Inferior parietal cortex (tissue), 1 donor: ENCODE measurements at regions not wholly inside any gene's neighbourhood (a gene's known extent, or its start where the extent isn't known, plus 50 kb on each side); places are given as distances from the start of the nearest gene placed in this dataset.

Experiments used
- DNase-seq: peaks from one replicate; pipeline ENCODE4 v3.0.0-alpha.2; 2016; ENCODE audit errors: extremely low spot score

DNA sequence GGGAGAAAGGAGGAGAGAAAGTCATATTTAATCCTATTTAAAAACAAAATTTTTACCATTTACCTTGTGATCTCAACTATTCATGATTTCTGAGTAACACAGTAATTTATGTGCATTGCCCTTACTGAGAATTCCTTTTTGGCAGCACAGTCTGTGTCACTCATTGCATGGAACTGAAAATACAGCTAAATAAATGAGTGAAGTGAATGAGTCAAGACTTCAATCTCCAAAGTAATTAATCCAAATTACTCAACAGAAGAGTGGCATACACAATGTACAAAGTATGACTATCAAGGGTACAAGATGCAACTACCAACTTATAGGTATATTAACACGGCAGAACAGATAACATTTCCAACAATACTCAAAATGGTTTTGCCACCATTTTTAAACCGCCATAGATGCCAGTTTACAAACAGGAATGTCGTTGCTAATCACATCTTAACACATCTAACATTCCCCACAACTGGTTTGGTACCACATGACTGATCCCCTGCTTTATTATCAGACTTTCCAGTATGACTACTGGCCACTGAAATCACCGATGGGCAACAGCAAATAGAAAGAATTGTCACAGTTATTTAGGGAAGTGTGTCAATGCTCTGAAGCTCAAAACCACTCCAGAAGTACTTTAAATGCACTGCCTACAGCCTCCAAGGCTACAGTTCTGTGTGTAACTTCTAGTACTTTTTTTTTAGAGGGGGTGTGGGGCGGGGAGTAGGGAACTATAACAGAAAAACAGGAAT lies 410.4 kb downstream of the SHQ1 start:
- DNase-seq = no peak

DNA sequence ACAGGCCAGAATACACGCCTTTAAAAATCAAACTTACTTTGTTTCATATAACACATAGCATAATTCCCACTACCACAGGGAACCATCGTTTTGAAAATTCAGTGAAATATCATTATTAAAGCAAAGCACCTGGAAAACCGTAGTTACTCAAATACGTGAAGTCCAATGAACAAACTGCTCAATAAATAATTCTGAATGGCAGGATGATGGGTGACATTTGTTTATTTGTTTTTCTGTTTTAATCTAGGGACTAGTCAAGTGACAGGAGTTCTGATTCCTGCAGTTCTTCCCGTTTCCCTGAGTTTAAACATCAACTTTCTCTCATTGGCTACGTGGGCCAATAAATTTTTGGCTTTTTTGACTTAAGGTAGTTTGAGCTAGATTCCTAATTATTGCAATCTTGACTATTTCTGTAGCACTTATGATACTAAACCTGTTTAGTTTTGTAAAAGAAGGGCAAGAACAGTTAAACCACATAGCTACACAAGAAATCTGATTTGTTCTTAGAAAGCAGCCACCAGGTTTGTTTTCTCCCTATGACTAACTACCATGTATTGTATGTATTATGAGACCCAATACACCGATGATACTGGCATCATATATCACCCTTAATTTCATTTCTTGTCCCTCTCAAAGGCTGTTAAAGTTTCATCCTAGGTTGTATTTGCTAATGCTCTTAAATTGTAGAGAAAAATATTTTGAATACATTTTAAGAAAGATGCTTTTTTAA lies 411.2 kb downstream of the SHQ1 start:
- no peak for DNase-seq

DNA sequence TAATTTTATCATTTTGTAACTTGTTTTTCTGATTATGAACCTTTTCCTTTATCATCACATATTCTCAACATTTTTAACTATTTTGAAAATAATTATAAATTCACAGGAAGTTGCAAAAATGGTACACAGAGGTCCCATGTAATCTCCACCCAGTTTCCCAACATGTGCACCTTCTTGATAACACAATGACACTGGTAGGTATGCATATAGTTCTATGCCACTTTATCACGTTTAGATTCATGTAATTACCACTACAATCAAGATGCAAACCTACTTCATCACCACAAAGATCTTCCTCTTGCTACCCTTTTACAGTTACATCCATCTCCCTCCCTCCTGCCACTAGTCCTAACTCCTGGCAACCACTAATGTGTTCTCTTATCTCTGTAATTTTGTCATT lies 413.9 kb downstream of the SHQ1 start:
- no peak for DNase-seq

DNA sequence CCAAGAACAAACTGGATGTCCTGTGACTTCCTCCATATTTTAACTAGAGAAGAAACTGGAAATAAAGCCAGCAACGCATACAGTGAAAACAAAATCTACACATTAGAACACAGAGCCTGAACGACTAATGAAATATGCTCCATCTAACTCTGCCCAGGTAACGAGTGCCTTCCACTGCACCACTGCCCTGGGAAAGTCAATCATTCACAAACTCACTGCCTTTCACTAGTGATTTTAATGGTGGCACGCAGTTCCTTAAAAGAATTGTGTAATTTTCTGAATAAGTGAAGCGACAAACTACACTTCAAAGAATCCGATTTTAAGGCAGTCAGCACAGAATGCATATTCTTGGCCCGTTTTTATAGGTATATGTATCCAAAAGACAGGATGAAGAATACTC lies 416.0 kb downstream of the SHQ1 start:
- no peak for DNase-seq

DNA sequence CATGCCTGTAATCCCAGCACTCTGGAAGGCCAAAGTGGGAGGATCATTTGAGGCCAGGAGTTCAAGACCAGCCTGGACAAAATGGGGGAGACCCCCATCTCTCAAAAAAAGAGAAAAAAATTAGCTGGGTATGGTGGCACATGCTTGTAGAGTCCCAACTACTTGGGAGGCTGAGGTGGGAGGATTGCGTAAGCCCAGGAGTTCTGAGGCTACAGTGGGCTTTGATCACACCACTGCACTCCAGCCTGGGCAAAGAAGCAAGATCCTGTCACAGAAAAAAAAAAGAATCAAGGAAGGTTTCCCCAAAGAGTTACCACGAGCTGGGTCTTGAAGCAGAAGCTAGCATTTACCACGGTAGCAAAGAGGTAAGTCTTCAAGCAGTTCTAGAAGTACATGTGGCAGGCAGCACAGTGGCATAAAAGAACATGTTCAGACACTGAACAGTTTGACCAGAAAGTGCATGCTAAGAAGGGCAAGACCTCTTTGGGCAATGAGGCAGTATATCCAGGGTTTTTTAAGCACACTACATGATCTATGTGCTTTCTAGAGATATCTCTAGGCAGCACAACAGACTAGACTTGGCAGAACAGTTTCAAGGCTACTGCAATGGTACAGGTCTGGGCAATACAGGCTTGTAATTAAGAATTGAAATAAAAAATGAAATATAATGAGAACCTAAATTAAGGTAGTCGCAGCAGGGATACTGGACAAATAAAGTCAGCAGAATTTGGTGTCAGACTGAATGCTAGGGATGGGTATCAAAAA lies 418.5 kb downstream of the SHQ1 start:
- no peak for DNase-seq

DNA sequence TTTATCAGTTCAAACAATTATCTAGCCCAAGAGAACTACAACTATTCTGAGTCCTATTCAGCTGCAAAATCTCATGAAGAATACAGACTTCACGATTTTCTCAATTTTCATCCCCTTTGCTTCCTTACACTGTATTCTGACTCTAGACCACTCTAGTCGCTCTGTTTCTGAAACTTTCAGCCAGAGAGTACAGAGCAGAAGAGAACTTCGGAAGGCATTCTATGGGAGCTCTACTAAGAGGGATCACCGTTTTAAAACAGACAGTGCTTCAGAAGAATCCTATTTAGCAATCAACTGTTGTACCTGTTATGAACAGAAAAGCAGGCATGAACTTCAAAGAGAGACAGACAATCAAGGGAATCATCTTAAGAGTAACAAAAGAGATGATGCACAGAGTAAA lies 419.4 kb downstream of the SHQ1 start:
- DNase-seq = no peak

DNA sequence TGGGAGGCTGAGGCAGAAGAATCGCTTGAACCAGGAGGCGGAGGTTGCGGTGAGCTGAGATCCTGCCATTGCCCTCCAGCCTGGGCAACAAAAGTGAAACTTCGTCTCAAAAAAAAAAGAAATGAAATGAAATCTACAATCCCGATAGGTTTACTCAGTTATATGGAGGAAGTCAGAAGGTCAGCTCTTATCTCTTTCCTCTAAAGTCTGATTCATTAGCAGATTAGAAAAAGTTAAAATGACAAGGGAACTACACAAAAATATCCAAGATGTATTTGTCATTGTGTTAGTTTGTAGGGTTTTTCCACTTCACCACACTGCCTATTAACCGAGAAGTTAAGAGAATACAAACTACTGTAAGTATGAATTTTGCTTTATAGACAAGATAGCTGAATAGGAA lies 420.6 kb downstream of the SHQ1 start:
- DNase-seq = no peak

DNA sequence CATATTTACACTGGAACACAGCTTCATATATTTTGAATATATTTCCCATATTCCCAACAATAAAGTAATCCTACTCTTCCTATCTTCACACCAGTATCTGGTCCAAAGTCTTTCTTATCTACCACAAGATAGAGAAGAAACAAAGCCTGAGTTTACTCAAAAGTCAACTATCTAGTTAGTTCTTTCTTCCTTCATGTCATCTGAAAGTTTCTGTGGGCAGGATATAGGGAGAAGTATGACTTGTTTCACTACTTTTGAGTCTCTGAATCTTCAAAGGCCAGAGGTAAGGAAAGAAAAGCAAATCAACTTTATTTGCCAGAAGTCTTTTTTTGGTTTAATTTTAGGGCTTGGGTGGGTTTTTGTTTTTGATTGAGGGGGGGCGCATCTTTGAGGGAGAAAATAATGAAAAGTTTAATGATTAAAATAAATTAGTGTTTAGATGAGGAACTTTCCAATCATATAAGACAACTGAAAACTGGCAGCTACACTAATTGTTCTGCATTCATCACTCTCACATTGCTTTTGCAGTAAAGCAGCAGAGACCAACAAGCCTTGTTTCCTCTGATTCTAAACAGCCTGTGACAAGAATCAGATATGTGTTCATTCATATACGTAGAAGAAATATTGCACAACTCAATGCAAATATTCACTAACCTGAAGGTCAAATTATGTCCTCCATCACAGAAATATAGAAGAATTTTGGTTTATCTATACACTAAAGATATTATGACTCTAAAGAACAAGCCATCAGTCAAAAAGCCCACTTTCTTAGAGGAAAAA lies 421.4 kb downstream of the SHQ1 start:
- DNase-seq = no peak

DNA sequence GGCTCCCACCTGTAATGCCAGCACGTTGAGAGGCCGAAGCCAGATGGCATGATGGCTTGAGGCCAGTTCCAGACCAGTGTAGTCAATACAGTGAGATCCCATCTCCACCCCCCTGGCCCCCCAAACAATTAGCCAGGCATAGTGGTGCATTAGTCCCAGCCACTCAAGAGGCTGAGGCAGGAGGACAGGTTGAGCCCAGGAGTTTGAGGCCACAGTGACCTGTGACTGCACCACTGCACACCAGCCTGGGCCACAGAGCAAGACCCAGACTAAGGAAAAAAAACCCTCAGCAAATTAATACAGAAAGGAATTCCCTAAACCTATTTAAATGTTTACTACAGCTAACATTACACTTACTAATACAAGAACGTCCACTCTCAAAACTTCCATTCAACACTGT lies 424.6 kb downstream of the SHQ1 start:
- DNase-seq = no peak

DNA sequence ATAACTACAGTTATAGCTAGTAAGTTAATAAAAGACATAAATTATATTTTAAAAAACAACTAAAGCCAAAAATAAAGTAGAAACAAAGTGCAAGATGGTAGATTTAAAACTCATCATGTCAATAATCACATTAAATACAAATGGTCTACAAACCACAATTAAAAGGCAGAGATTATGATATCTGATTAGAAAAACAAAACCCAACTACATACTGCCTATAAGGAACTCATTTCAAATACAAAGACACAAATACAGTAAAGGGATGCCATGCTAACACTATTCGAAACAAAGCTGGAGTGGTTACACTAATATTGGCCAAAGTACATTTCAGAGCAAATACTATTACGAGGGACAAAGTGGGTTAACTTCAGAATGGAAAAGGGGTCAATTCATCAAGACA lies 426.5 kb downstream of the SHQ1 start:
- no peak for DNase-seq

DNA sequence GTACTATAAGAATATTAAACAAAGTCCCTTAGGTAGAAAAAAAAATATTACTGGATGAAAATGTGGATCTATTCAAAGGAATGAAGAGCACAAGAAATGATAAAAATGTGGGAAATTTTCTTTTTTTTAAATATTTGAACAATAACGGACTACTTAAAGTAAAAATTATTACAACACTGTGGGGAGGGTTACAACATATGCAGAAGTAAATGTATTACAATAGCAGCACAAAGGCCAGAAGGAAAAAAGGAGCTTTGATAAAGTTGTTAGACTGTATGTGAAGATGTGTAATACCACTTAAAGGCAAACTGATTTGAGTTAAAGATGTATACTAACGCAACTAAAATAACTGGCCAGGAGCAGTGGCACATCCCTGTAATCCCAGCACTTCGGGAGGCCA lies 427.1 kb downstream of the SHQ1 start:
- no peak for DNase-seq

DNA sequence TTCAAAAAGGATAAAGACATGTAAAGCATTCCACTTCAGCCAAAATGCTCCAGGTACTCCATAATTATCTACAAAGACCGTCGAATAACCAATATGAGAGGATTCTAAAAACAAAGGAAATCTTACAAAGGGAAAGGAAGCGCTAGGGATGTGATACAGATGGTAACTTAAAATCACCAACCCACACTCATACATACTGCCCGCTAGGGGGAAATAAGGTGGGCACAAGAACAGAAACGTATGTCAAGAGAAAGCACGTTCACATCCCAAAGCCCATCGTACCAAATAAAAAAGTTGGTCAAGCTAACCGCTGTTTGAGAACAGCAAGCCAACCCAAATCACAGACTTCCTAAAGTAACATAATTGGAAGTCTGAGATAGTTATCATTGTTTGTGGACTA lies 429.4 kb downstream of the SHQ1 start:
- no peak for DNase-seq

DNA sequence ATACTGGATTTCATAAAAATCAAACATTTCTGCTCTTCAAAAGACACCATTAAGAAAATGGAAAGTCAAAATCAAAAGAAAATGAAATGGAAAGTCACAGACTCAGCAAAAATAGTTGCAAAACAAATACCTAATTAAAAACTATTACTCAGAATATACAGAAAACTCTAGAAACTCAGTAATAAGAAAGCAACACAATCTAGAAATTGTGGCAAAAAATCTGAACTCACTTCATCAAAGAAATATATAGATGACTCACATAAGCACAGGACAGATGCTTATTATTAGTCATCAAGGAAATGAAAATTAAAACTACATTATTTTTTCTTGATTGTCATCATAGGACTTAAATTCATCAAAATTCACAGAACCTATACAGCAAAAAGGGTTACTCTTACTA lies 430.0 kb downstream of the SHQ1 start:
- DNase-seq = no peak

DNA sequence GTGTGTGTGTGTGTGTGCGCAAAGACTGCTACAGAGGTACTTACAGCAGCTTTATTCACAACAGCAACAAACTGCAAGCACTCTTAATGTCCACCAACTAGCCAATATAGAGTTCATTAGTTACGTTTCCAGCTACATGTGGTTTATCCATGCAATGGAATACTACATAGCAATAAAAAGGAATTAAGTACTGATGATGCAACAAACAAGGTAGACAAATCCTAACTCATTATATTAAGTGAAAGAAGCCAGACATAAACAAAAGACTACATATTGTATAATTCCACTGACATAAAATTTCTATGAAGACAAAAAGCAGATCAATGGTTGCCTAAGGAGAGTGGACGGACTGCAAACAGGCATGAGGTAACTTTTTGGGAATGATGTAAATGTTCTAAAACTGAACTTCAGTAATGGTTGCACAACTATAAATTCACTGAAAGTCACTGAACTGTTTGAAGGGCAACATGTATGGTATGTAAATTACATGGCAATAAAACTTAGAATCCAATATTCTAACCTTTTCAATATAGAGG lies 433.7 kb downstream of the SHQ1 start:
- no peak for DNase-seq

DNA sequence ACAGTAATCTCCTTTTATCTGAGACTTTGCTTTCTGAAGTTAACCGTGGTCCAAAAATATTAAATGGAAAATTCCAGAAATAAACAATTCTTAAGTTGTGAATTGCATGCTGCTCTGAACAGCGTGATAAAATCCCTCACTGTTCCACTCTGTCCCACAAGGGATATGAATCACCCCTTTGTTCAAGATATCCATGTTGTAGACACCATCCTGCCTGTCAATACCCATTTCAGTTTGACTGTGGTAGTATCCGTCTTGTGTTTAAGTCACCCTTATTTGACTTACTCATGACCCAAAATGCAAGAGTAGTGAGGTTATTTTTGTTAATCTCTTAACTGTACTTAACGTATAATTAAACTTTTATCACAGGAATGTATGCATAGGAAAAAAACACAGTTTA lies 435.0 kb downstream of the SHQ1 start:
- peak; percentile 69 for DNase-seq

DNA sequence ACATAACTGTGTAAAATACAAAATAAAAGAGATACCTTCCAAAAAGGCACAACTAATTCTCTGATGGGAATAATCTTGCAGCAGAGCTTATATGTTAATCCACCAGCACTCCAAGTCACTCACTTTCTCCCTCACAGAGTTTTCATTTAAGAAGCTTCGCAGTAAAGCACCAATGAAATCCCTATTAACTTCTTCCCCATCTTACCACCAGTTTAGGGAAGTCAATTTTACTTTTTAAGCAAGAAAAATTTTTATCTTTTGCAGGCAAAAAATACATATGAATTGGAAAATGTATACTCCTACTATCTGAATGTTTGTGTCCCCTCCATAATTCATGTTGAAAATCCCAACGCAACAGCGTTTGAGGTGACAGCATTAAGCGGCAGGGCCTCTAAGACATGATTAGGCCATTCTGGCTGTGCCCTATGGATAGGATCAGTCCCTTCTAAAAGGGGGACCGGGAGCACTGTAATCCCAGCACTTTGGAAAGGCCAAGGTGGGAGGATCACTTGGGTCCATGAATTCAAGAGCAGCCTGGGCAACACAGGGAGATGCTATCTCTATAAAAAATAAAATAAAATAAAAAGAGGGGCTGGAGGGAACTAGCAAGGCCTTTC lies 435.8 kb downstream of the SHQ1 start:
- DNase-seq = no peak

DNA sequence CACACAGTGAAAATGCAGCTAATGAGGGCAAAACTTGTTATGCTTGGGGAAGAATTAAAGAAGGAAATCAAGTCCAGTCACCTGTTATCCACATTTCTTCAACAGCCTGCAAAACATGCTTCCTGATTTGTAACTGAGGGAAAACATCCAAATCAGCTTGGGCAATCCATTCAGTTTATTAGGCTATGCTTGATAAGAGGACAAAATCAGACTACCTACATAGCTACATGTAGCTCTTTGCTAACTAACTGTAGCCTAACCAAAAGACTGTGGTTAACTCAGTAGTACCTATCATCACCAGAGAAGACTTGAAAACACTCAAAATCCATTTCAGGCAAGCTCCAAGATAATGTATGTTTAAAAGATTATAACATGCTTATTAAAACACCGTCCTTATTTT lies 436.4 kb downstream of the SHQ1 start:
- DNase-seq = no peak

DNA sequence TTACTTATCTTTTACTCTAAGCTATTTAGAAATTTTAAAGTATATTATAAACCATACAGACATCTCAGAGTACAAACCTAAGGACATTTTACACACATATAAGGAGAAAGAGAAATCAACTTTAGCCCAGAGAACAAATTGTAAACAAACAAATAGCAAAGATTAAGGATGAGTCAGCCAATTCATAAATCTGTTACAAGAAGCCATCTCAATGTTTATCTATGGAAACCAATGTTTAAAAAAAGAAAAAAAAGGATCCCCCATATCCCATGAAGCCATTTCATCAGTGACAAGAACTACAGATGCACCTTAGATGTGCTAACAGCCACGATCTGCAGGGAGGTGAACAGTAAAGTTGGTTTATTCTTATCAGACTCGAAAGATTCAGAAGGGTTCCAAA lies 437.1 kb downstream of the SHQ1 start:
- no peak for DNase-seq

DNA sequence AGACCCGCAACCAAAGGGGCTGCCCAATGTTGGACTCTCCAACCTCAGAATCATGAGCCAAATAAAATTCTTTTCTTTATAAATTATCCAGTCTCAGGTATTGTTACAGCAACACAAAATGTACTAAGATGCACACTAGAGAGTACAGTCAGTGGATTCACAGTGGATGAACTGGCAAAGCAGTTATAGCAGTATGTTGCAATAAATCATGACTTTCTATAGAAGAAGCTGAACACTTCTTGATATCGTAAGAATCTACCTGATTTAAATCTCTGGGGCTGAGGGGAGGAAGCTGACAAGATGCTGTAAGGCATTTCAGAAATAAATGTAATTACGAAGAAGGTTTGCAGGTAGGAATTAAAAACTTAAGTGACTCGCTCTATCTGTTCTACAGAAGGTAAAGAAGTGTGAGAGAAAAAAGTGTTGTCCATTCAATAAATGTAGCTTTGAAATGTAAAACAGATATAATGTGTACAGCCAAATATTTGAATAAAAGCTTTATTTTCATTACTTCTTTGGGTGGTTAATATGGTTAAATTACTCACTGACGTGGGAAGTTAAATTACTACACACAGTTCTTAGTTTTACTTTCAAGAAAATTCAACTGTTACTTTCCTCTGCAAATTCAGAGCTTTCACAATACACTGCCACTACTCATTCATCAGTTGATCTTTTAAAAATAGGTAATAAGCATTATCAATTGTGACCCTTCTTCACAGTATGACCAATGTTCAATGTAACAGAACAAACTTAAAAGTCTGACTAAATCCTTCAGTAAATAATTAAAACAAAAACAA lies 439.1 kb downstream of the SHQ1 start:
- DNase-seq = no peak

DNA sequence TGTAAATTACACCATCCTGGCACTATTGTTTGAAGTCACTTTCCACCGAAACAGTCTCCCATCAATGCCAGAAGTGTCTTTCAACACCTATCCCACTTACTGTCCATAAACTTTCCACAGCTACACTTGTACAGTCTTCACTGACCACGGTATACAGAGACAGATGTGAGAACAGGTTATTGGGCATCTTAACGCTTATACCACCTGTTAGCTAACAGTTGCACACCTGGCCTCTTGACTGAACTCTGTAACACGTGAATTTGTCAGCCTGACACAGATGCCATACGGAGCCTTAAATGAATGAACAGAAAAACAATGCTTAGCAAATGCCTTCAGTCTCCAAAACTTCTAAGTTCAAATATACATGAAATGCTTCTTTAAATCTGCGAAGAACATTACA lies 440.5 kb downstream of the SHQ1 start:
- no peak for DNase-seq
